BLaER1 treated with 17β-estradiol and CSF1 and Interleukin-3, amounts not matched to agents 10 nM and 100 nM (cell line): ENCODE measurements at regions not wholly inside any gene's neighbourhood (a gene's known extent, or its start where the extent isn't known, plus 50 kb on each side); places are given as distances from the start of the nearest gene placed in this dataset.
"Not testable (repeated sequence)": the region's sequence is repeated elsewhere in the genome, so short reads cannot be mapped to it uniquely, and the experiment has no call there.

Experiments
- H3K27ac ChIP-seq, 11 experiments: shearing (Covaris generic); formaldehyde crosslinking; 2 replicates each; pipeline ENCODE4 v1.8.1; 2022
- H3K27me3 ChIP-seq, 11 experiments: shearing (Covaris generic); formaldehyde crosslinking; 2 replicates each; pipeline ENCODE4 v1.8.1; 2022
- H3K36me3 ChIP-seq, 11 experiments: shearing (Covaris generic); formaldehyde crosslinking; 2 replicates each; pipeline ENCODE4 v1.8.1; 2022
- H3K4me1 ChIP-seq, 10 experiments: shearing (Covaris generic); formaldehyde crosslinking; 2 replicates each; pipeline ENCODE4 v1.8.1; 2022
- H3K4me2 ChIP-seq, 11 experiments: shearing (Covaris generic); formaldehyde crosslinking; 2 replicates each; pipeline ENCODE4 v1.8.1; 2022
- H3K4me3 ChIP-seq, 10 experiments: shearing (Covaris generic); formaldehyde crosslinking; 2 replicates each; pipeline ENCODE4 v1.8.1; 2022
- H3K9ac ChIP-seq, 11 experiments: shearing (Covaris generic); formaldehyde crosslinking; 2 replicates each; pipeline ENCODE4 v1.8.1; 2022
- H3K9me3 ChIP-seq, 11 experiments: shearing (Covaris generic); formaldehyde crosslinking; replicated peaks in 1 of 11; 2 replicates each; pipeline ENCODE4 v1.8.1; 2022
- H4K20me1 ChIP-seq, 11 experiments: shearing (Covaris generic); formaldehyde crosslinking; 2 replicates each; pipeline ENCODE4 v1.8.1; 2022
- Cebpa-rat ChIP-seq, 11 experiments: shearing (Covaris generic); IDR thresholded peaks; 2 replicates each; pipeline ENCODE4 v1.8.1; 2022

DNA sequence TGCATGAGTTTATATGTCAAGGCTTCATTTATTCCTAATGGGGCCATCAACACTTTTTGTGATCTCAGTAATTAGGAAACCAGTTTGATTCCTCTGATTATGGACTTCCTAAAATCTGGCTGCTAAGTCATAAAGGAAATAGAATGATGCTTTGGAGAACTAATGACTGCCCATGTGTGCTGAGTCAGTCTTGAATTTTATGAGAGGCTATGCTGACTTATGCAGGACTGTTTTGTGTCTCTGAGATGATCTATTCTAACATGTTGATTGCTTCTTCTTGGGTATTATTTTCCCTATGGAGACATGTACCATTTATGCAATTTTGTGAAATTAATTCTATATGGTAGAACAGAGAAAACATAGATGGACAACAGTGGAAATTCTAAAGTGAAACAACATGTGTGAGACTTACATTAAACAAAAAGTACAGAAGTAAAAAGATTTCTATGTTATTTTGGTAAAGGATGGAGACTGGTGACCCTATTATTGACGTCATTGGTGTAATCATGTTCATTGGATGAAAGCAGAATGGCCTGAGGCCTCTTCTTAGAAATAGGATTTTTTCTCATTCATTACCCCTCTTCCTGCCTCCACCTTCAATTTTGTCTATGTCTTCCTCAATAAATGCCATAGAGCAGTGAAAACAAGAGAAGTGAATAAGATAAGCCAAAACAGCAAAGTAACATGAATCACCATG is 1658.2 kb upstream of the PIK3C3 start:
- no peaks in the 10 kb centered on the region for H4K20me1 ChIP-seq
- H3K36me3 ChIP-seq, result no peaks in the 10 kb centered on the region
- no peak for TF ChIP-seq Cebpa-rat (IDR thresholded peaks at IDR 0.05)

GRCh38 chr18:40292985-40293710 is 1661.9 kb upstream of the PIK3C3 start:
- no peaks in the 10 kb centered on the region for H3K27me3 ChIP-seq
- no peak overlapping the region for H3K9ac ChIP-seq
- TF ChIP-seq Cebpa-rat (IDR thresholded peaks at IDR 0.05), result no peak

More for the DNA sequence above, 1658.2 kb upstream of the PIK3C3 start:
- Histone ChIP-seq H3K27ac (no peak overlapping the region), H3K4me1 (no peaks in the 10 kb centered on the region), H3K9me3 (no peaks in the 10 kb centered on the region), H3K9ac (no peak overlapping the region), H3K4me2 (no peak overlapping the region), H3K4me3 (no peak overlapping the region), H3K27me3 (no peaks in the 10 kb centered on the region)

DNA sequence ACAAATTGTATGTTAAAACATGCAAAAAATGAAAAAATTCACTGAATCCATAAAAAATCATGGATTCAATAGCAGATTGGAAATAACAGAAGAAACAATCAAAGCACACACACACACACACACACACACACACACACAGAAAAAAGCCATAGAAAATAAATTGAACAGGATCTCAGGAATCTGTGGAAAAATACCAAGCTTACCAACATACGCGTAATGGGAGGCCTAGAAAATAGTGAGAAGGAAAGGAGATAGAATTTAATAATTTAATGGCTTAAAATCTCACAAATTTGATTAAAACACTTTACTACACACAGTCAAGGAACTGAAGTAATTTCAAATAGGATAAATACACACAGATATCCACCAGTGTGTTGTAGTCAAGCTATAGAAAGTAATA is 1671.5 kb upstream of the PIK3C3 start:
- H4K20me1 ChIP-seq, result no peaks in the 10 kb centered on the region
- no peak for TF ChIP-seq Cebpa-rat (IDR thresholded peaks at IDR 0.05)
- no peaks in the 10 kb centered on the region for H3K9me3 ChIP-seq
- H3K9ac ChIP-seq, result no peak overlapping the region
- no peaks in the 10 kb centered on the region for H3K27me3 ChIP-seq
- H3K27ac ChIP-seq, result no peak overlapping the region
- no peak overlapping the region for H3K4me2 ChIP-seq
- H3K4me1 ChIP-seq, result no peaks in the 10 kb centered on the region
- H3K36me3 ChIP-seq, result no peaks in the 10 kb centered on the region
- no peak overlapping the region for H3K4me3 ChIP-seq

More at GRCh38 chr18:40292985-40293710, 1661.9 kb upstream of the PIK3C3 start:
- no peaks in the 10 kb centered on the region for H4K20me1 ChIP-seq
- no peak overlapping the region for H3K4me2 ChIP-seq
- no peaks in the 10 kb centered on the region for H3K9me3 ChIP-seq
- no peak overlapping the region for H3K27ac ChIP-seq
- no peaks in the 10 kb centered on the region for H3K36me3 ChIP-seq
- no peak overlapping the region for H3K4me3 ChIP-seq
- H3K4me1 ChIP-seq, result no peaks in the 10 kb centered on the region

GRCh38 chr18:40281356-40281755 is 1673.7 kb upstream of the PIK3C3 start:
- not testable (repeated sequence) for H3K4me3 ChIP-seq, H3K36me3 ChIP-seq, H3K27ac ChIP-seq, H3K4me2 ChIP-seq, H4K20me1 ChIP-seq, H3K27me3 ChIP-seq, H3K9me3 ChIP-seq, H3K4me1 ChIP-seq, H3K9ac ChIP-seq

- Histone ChIP-seq H3K27ac (no peak overlapping the region), H4K20me1 (no peaks in the 10 kb centered on the region), H3K9ac (no peak overlapping the region), H3K27me3 (no peaks in the 10 kb centered on the region), H3K36me3 (no peaks in the 10 kb centered on the region), H3K4me3 (no peak overlapping the region), H3K9me3 (no peaks in the 10 kb centered on the region), H3K4me1 (no peaks in the 10 kb centered on the region), H3K4me2 (no peak overlapping the region)
- TF ChIP-seq Cebpa-rat (IDR thresholded peaks at IDR 0.05), result no peak
Observed at GRCh38 chr18:40274618-40275196, 1680.3 kb upstream of the PIK3C3 start.

DNA sequence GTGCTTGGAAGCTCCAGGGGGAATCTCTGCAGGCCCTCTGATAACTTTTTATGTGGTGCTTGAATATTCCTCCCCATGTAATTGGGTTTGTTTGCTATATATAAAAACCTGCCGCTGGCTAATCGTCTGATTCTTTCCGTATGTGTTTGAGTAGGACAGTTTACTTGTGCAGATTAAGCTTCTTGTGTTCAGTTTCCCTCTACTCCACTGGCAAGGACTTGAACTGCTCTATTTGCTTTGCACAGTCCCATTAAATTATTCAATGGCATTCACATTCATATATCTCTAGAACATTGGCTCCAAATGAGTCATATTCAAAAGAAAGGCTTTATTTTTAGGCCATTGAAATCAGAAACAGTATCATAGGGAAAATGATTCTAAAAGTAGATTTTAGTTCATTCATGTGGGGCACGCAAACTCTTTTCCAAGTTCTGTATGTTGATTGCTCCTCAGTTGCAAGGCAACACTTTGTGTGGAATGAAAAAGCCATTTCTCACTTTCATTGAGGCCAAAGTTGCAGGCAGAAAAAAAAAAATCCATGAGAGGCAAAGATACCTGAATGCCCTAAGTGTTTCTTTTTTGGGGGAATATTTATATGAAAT is 1682.3 kb upstream of the PIK3C3 start:
- no peak overlapping the region for H3K4me2 ChIP-seq
- no peak overlapping the region for H3K9ac ChIP-seq
- H3K27me3 ChIP-seq, result no peaks in the 10 kb centered on the region
- no peak for TF ChIP-seq Cebpa-rat (IDR thresholded peaks at IDR 0.05)
- no peak overlapping the region for H3K4me3 ChIP-seq
- no peaks in the 10 kb centered on the region for H3K9me3 ChIP-seq
- H3K36me3 ChIP-seq, result no peaks in the 10 kb centered on the region
- H4K20me1 ChIP-seq, result no peaks in the 10 kb centered on the region
- H3K4me1 ChIP-seq, result no peaks in the 10 kb centered on the region
- no peak overlapping the region for H3K27ac ChIP-seq

DNA sequence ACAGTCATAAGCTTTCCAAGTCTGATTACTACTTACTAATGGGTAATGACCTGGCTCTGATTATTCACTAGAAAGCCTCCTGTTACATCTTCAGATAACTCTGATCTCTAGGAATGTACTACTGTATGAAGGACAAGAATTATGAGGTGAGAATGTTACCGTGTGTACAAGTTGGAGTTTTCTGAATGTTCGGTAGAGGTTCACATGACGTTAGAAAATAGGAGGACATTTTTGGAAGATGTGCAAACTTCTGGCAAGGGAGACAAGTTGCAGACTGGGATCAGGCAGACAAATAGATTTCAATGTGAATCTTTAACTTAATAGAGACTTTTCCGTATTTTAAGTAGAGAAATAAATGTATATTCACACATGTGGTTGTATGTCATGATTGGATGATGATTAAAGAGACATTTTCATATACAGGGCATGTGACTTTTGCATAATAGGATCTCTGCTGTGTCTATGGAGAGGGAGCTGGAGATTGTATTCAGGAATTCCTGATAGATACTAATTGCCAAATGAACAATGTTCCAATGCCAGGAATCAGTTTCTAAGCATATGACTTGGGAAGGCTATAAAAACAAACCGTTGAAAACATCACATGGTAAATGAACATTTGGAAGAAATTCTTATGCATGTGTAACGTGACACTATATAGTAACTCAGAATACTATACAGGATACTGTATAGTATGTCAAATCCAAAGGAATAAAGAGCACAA is 1695.8 kb upstream of the PIK3C3 start:
- no peak for TF ChIP-seq Cebpa-rat (IDR thresholded peaks at IDR 0.05)

GRCh38 chr18:40258311-40258710 is 1696.7 kb upstream of the PIK3C3 start:
- Histone ChIP-seq H3K9ac (no peak overlapping the region), H4K20me1 (no peaks in the 10 kb centered on the region), H3K4me2 (no peak overlapping the region), H3K9me3 (no peaks in the 10 kb centered on the region; a peak in 1 of 22 replicates), H3K4me3 (no peak overlapping the region), H3K4me1 (no peaks in the 10 kb centered on the region), H3K27ac (no peak overlapping the region), H3K27me3 (no peaks in the 10 kb centered on the region), H3K36me3 (no peaks in the 10 kb centered on the region)
- TF ChIP-seq Cebpa-rat (IDR thresholded peaks at IDR 0.05), result no peak

More for the DNA sequence above, 1695.8 kb upstream of the PIK3C3 start:
- Histone ChIP-seq H3K4me3 (no peak overlapping the region), H3K27me3 (no peaks in the 10 kb centered on the region), H3K9ac (no peak overlapping the region), H3K36me3 (no peaks in the 10 kb centered on the region), H4K20me1 (no peaks in the 10 kb centered on the region), H3K27ac (no peak overlapping the region), H3K4me2 (no peak overlapping the region), H3K9me3 (no peaks in the 10 kb centered on the region; a peak in 1 of 22 replicates), H3K4me1 (no peaks in the 10 kb centered on the region)

GRCh38 chr18:40250236-40250635 is 1704.8 kb upstream of the PIK3C3 start:
- H3K4me3 ChIP-seq, result no peak overlapping the region
- H4K20me1 ChIP-seq, result no peaks in the 10 kb centered on the region
- no peaks in the 10 kb centered on the region for H3K36me3 ChIP-seq
- no peak for TF ChIP-seq Cebpa-rat (IDR thresholded peaks at IDR 0.05)
- H3K27me3 ChIP-seq, result no peaks in the 10 kb centered on the region
- H3K4me1 ChIP-seq, result 0 out of 20 replicates have a peak, but pooled peaks cover 0 to 5% (median 0%) of the 10 kb centered on the region in 10 experiments
- H3K27ac ChIP-seq, result no peak overlapping the region
- H3K4me2 ChIP-seq, result no peak overlapping the region
- peaks cover 0 to 9% (median 6%) of the 10 kb centered on the region in 11 experiments; a peak in 10 of 22 replicates for H3K9me3 ChIP-seq
- H3K9ac ChIP-seq, result no peak overlapping the region
